ENCODE measurements at regions not wholly inside any gene's neighbourhood (a gene's known extent, or its start where the extent isn't known, plus 50 kb on each side); places are given as distances from the start of the nearest gene placed in this dataset.

- Mint-ChIP-seq H3K36me3 (ENCODE audit: low read depth) (peaks cover 4% of the 10 kb centered on the region; the same call in 1 of the 2 replicates), H3K4me1 (ENCODE audit: low read depth) (peaks cover 13% of the 10 kb centered on the region), H3K4me3 (no peak overlapping the region), H3K27me3 (ENCODE audit: insufficient read depth) (peaks cover 5% of the 10 kb centered on the region), H3K9me3 (no peaks in the 10 kb centered on the region; the same call in 1 of the 2 replicates), H3K27ac (no peak overlapping the region)
- TF ChIP-seq CTCF (IDR thresholded peaks at IDR 0.05): no peak
- peak; percentile 3 for DNase-seq
Observed at GRCh38 chr15:29183071-29183831, 86.4 kb downstream of the NSMCE3 start.

GRCh38 chr15:29182590-29182989 is 87.0 kb downstream of the NSMCE3 start:
- TF ChIP-seq CTCF (IDR thresholded peaks at IDR 0.05): no peak
- peaks cover 3% of the 10 kb centered on the region for H3K27me3 Mint-ChIP-seq (ENCODE audit: insufficient read depth)
- peaks cover 13% of the 10 kb centered on the region for H3K4me1 Mint-ChIP-seq (ENCODE audit: low read depth)
- no peak overlapping the region for H3K27ac Mint-ChIP-seq
- peaks cover 4% of the 10 kb centered on the region; the same call in 1 of the 2 replicates for H3K36me3 Mint-ChIP-seq (ENCODE audit: low read depth)
- no peak for DNase-seq
- no peak overlapping the region for H3K4me3 Mint-ChIP-seq
- H3K9me3 Mint-ChIP-seq: no peaks in the 10 kb centered on the region; the same call in 1 of the 2 replicates

- H3K9me3 Mint-ChIP-seq: no peaks in the 10 kb centered on the region; the same call in 1 of the 2 replicates
- H3K4me1 Mint-ChIP-seq (ENCODE audit: low read depth): no peaks in the 10 kb centered on the region
- H3K36me3 Mint-ChIP-seq (ENCODE audit: low read depth): no peaks in the 10 kb centered on the region
- H3K27me3 Mint-ChIP-seq (ENCODE audit: insufficient read depth): peaks cover 13% of the 10 kb centered on the region
- H3K27ac Mint-ChIP-seq: no peak overlapping the region
- H3K4me3 Mint-ChIP-seq: no peak overlapping the region
- no peak for TF ChIP-seq CTCF (IDR thresholded peaks at IDR 0.05)
- DNase-seq: no peak
Observed at GRCh38 chr15:29172742-29173725, 96.6 kb downstream of the NSMCE3 start.

DNA sequence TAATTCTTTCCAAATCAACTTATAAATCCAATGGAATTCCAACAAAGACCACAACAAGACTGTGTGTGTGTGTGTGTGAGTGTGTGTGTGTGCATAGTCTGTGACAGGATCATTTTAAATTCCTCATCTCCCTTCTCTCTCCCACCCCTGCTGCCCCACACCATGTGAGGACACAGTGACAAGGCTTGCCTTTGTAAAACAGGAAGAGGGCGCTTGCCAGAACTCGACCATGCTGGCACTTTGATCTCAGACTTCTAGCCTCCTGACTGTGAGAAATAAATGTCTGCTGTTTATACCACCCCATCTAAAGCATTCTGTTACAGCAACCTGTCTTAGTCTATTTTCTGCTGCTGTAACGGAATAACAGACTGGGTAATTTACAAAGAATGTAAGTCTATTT is 99.1 kb downstream of the NSMCE3 start:
- no peak for DNase-seq
- Mint-ChIP-seq H3K4me1 (ENCODE audit: low read depth) (no peaks in the 10 kb centered on the region), H3K9me3 (no peaks in the 10 kb centered on the region; the same call in 1 of the 2 replicates), H3K27me3 (ENCODE audit: insufficient read depth) (peaks cover 5% of the 10 kb centered on the region; the same call in 1 of the 2 replicates), H3K36me3 (ENCODE audit: low read depth) (no peaks in the 10 kb centered on the region), H3K27ac (no peak overlapping the region), H3K4me3 (no peak overlapping the region)
- TF ChIP-seq CTCF (IDR thresholded peaks at IDR 0.05): no peak
